A549 (cell line): ENCODE measurements at regions not wholly inside any gene's neighbourhood (a gene's known extent, or its start where the extent isn't known, plus 50 kb on each side); places are given as distances from the start of the nearest gene placed in this dataset.

Experiments
- CEBPB ChIP-seq, 2 experiments: fragments of >200 bp in 1 of 2; sonication (Bioruptor Twin) in 1 of 2; formaldehyde crosslinking in 1 of 2; IDR thresholded peaks; 2 replicates each; pipeline ENCODE4 v1.6.1; 2012 to 2016
- EP300 ChIP-seq, 2 experiments: fragments of >200 bp; sonication (Bioruptor Twin); formaldehyde crosslinking; IDR thresholded peaks; 2 replicates in 1 of 2; 3 replicates in 1 of 2; pipeline ENCODE4 v1.6.1; 2016 to 2017
- JUNB ChIP-seq: fragments of >200 bp; sonication (Bioruptor Twin); formaldehyde crosslinking; IDR thresholded peaks from 2 replicates; pipeline ENCODE4 v1.6.1; 2016
- MAFK ChIP-seq: fragments of 450-650 bp; IDR thresholded peaks from 2 replicates; pipeline ENCODE4 v1.6.1; 2014; ENCODE audit not compliant: partially characterized antibody
- MAZ ChIP-seq: fragments of 150-350 bp; IDR thresholded peaks from 2 replicates; pipeline ENCODE4 v1.6.1; 2014; ENCODE audit warnings: antibody characterized with exemption, low read depth, low read length, borderline replicate concordance
- POLR2A ChIP-seq: IDR thresholded peaks from 2 replicates; pipeline ENCODE4 v1.6.1; 2012; ENCODE audit warnings: mild to moderate bottlenecking, low read length
- POLR2AphosphoS2 ChIP-seq: conservative IDR thresholded peaks from 2 replicates; pipeline ENCODE4 v1.6.1; 2012; ENCODE audit warnings: low read length, improper control_type of control experiment, inconsistent platforms
- RARB ChIP-seq: fragments of 250-450 bp; sonication (Bioruptor Pico); IDR thresholded peaks from 2 replicates; pipeline ENCODE4 v1.8.0; 2021; ENCODE audit warnings: mild to moderate bottlenecking, moderate library complexity
- RFX5 ChIP-seq: fragments of 450-650 bp; IDR thresholded peaks from 2 replicates; pipeline ENCODE4 v1.7.1; 2014; ENCODE audit warnings: antibody characterized with exemption, mild to moderate bottlenecking, moderate library complexity
- TFCP2L1 ChIP-seq: fragments of 250-450 bp; sonication (Bioruptor Pico); IDR thresholded peaks from 2 replicates; pipeline ENCODE4 v1.5.0; 2021; ENCODE audit warnings: mild to moderate bottlenecking
- TP53 ChIP-seq: fragments of 250-450 bp; sonication (Bioruptor Pico); IDR thresholded peaks from 2 replicates; pipeline ENCODE4 v1.5.0; 2021; ENCODE audit warnings: mild to moderate bottlenecking, moderate library complexity
- TF ChIP-seq, protein P1 (sequence below): fragments of >200 bp; sonication (Bioruptor Twin); formaldehyde crosslinking; IDR thresholded peaks from 3 replicates; pipeline ENCODE4 v1.5.1; 2016
- TF ChIP-seq, protein P2 (sequence below): IDR thresholded peaks from 2 replicates; pipeline ENCODE4 v1.6.1; 2012

- TF ChIP-seq POLR2A (no peak), CEBPB (IDR thresholded peaks at IDR 0.05) (no peak), MAZ (no peak), RFX5 (no peak), JUNB (no peak), MAFK (no peak), TP53 (CRISPR knock-in tag) (no peak), TFCP2L1 (CRISPR knock-in tag) (no peak), RARB (CRISPR knock-in tag) (no peak), EP300 (IDR thresholded peaks at IDR 0.05) (no peak), POLR2AphosphoS2 (no peak)
- TF ChIP-seq, protein P1, sequence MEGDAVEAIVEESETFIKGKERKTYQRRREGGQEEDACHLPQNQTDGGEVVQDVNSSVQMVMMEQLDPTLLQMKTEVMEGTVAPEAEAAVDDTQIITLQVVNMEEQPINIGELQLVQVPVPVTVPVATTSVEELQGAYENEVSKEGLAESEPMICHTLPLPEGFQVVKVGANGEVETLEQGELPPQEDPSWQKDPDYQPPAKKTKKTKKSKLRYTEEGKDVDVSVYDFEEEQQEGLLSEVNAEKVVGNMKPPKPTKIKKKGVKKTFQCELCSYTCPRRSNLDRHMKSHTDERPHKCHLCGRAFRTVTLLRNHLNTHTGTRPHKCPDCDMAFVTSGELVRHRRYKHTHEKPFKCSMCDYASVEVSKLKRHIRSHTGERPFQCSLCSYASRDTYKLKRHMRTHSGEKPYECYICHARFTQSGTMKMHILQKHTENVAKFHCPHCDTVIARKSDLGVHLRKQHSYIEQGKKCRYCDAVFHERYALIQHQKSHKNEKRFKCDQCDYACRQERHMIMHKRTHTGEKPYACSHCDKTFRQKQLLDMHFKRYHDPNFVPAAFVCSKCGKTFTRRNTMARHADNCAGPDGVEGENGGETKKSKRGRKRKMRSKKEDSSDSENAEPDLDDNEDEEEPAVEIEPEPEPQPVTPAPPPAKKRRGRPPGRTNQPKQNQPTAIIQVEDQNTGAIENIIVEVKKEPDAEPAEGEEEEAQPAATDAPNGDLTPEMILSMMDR = no peak
- TF ChIP-seq, protein P2, sequence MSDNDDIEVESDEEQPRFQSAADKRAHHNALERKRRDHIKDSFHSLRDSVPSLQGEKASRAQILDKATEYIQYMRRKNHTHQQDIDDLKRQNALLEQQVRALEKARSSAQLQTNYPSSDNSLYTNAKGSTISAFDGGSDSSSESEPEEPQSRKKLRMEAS = no peak
Measured at GRCh38 chr11:20275987-20276965, 87.2 kb upstream of the HTATIP2 start.
